Lower leg skin (tissue), 3 donors: ENCODE measurements at regions not wholly inside any gene's neighbourhood (a gene's known extent, or its start where the extent isn't known, plus 50 kb on each side); places are given as distances from the start of the nearest gene placed in this dataset.

Experiments
- CTCF ChIP-seq, 3 donors: fragments of 450-650 bp; IDR thresholded peaks; one replicate each; pipeline ENCODE4 v1.5.1; 2016; ENCODE audit warnings: antibody characterized with exemption in 3 of 3, mild to moderate bottlenecking in 3 of 3, moderate library complexity in 2 of 3
- POLR2A ChIP-seq, 2 donors: fragments of 450-650 bp; IDR thresholded peaks; one replicate each; pipeline ENCODE4 v1.6.1; 2016 to 2017; ENCODE audit warnings: antibody characterized with exemption in 2 of 2, mild to moderate bottlenecking in 1 of 2, moderate library complexity in 1 of 2

- TF ChIP-seq CTCF (IDR thresholded peaks at IDR 0.05) (no peak), POLR2A (IDR thresholded peaks at IDR 0.05) (no peak)
These were observed 374.2 kb downstream of the MAN2A1 start for GRCh38 chr5:110063640-110064602.
